Neural cell (in vitro differentiated cells): ENCODE measurements at regions not wholly inside any gene's neighbourhood (a gene's known extent, or its start where the extent isn't known, plus 50 kb on each side); places are given as distances from the start of the nearest gene placed in this dataset.
"Not testable (repeated sequence)": the region's sequence is repeated elsewhere in the genome, so short reads cannot be mapped to it uniquely, and the experiment has no call there.

Source experiments
- H2AFZ ChIP-seq: fragments of 200-600, 300-800 bp; sonication (generic), shearing (Covaris generic); 2 replicates; pipeline ENCODE4 v1.6.0; 2014; ENCODE audit warnings: low read depth, mild to moderate bottlenecking, antibody characterized with exemption, low read length, moderate library complexity
- H3F3A ChIP-seq: fragments of 200-600 bp; shearing (Covaris generic); 2 replicates; pipeline ENCODE4 v1.6.1; 2016; ENCODE audit warnings: mild to moderate bottlenecking, moderate library complexity, mixed read lengths, antibody characterized with exemption, low read length; ENCODE audit not compliant: insufficient read depth, poor library complexity, severe bottlenecking
- H3K27ac ChIP-seq: fragments of 200-600, 300-800 bp; sonication (generic), shearing (Covaris generic); 2 replicates; pipeline ENCODE4 v1.5.1; 2014; ENCODE audit warnings: mild to moderate bottlenecking, low read length, moderate library complexity
- H3K27me3 ChIP-seq: fragments of 300-800, 200-600 bp; sonication (generic), shearing (Covaris generic); 2 replicates; pipeline ENCODE4 v1.6.0; 2014; ENCODE audit warnings: mild to moderate bottlenecking, low read depth, low read length, moderate library complexity; ENCODE audit not compliant: insufficient read depth
- H3K36me3 ChIP-seq: fragments of 300-800, 200-600 bp; sonication (generic), shearing (Covaris generic); 2 replicates; pipeline ENCODE4 v1.5.1; 2014; ENCODE audit warnings: mild to moderate bottlenecking, antibody characterized with exemption, low read length, moderate library complexity; ENCODE audit not compliant: insufficient read depth
- H3K4me2 ChIP-seq: fragments of 300-800, 200-600 bp; sonication (generic), shearing (Covaris generic); 2 replicates; pipeline ENCODE4 v1.6.0; 2014; ENCODE audit warnings: mild to moderate bottlenecking, low read length
- H3K4me3 ChIP-seq: fragments of 300-800, 200-600 bp; sonication (generic), shearing (Covaris generic); 2 replicates; pipeline ENCODE4 v1.5.1; 2014; ENCODE audit warnings: mild to moderate bottlenecking, low read length, moderate library complexity
- H3K79me2 ChIP-seq: fragments of 200-600 bp; shearing (Covaris generic); replicated peaks from 2 replicates; pipeline ENCODE4 v1.6.0; 2014; ENCODE audit warnings: mild to moderate bottlenecking, low read length, moderate library complexity; ENCODE audit not compliant: insufficient read depth
- H3K9ac ChIP-seq: fragments of 300-800, 200-600 bp; sonication (generic), shearing (Covaris generic); 2 replicates; pipeline ENCODE4 v1.6.1; 2016; ENCODE audit warnings: mild to moderate bottlenecking, low read length, mixed read lengths
- H3K9me2 ChIP-seq: fragments of 200-600 bp; shearing (Covaris generic); 2 replicates; pipeline ENCODE4 v1.6.1; 2016; ENCODE audit warnings: mild to moderate bottlenecking, low read length, mixed read lengths; ENCODE audit not compliant: insufficient read depth
- H3K9me3 ChIP-seq: fragments of 200-600, 300-800 bp; sonication (generic), shearing (Covaris generic); 2 replicates; pipeline ENCODE4 v1.6.1; 2016; ENCODE audit warnings: mild to moderate bottlenecking, mixed run types, low read length, moderate library complexity, mixed read lengths
- H4K20me1 ChIP-seq: fragments of 200-600 bp; shearing (Covaris generic); 2 replicates; pipeline ENCODE4 v1.6.1; 2016; ENCODE audit warnings: mild to moderate bottlenecking, mixed run types; ENCODE audit not compliant: insufficient read depth
- CTCF ChIP-seq: fragments of 450-650 bp; IDR thresholded peaks from 2 replicates; pipeline ENCODE4 v1.5.1; 2014; ENCODE audit warnings: antibody characterized with exemption, mild to moderate bottlenecking, moderate library complexity; ENCODE audit not compliant: poor library complexity, severe bottlenecking
- EP300 ChIP-seq: fragments of 450-650 bp; conservative IDR thresholded peaks from 2 replicates; pipeline ENCODE4 v1.6.1; 2014; ENCODE audit warnings: antibody characterized with exemption, mild to moderate bottlenecking, moderate library complexity; ENCODE audit not compliant: poor library complexity, severe bottlenecking
- EZH2 ChIP-seq: fragments of 200-600, 300-800 bp; shearing (Covaris generic), sonication (generic); IDR thresholded peaks from 2 replicates; pipeline ENCODE4 v1.6.1; 2014; ENCODE audit warnings: antibody characterized with exemption, low read length, borderline replicate concordance, mild to moderate bottlenecking; ENCODE audit not compliant: insufficient read depth, poor library complexity, severe bottlenecking
- MXI1 ChIP-seq: fragments of 450-650 bp; conservative IDR thresholded peaks from 2 replicates; pipeline ENCODE4 v1.6.1; 2014; ENCODE audit warnings: antibody characterized with exemption, mild to moderate bottlenecking; ENCODE audit not compliant: poor library complexity, severe bottlenecking
- POLR2AphosphoS5 ChIP-seq: IDR thresholded peaks from 2 replicates; pipeline ENCODE4 v1.6.1; 2012
- RAD21 ChIP-seq: fragments of 450-650 bp; conservative IDR thresholded peaks from 2 replicates; pipeline ENCODE4 v1.6.1; 2014; ENCODE audit warnings: antibody characterized with exemption, mild to moderate bottlenecking, moderate library complexity
- REST ChIP-seq: IDR thresholded peaks from 2 replicates; pipeline ENCODE4 v1.6.1; 2012; ENCODE audit warnings: borderline replicate concordance
- SMC3 ChIP-seq: fragments of 450-650 bp; conservative IDR thresholded peaks from 2 replicates; pipeline ENCODE4 v1.6.1; 2014; ENCODE audit warnings: antibody characterized with exemption, mild to moderate bottlenecking, moderate library complexity; ENCODE audit not compliant: poor library complexity
- TAF1 ChIP-seq: IDR thresholded peaks from 2 replicates; pipeline ENCODE4 v1.6.1; 2012; ENCODE audit warnings: low read depth

GRCh38 chr13:75960538-75960994 lies 324.4 kb downstream of the LMO7 start:
- TF ChIP-seq POLR2AphosphoS5, result no peak
- no peak for TF ChIP-seq EP300
- no peaks in the 10 kb centered on the region for H3K79me2 ChIP-seq
- H3K9me3 ChIP-seq, result no peaks in the 10 kb centered on the region
- H3K4me3 ChIP-seq, result no peak overlapping the region
- H3K36me3 ChIP-seq, result no peaks in the 10 kb centered on the region
- H3K4me2 ChIP-seq, result no peak overlapping the region
- H3K27ac ChIP-seq, result no peak overlapping the region
- no peak overlapping the region for H2AFZ ChIP-seq
- no peaks in the 10 kb centered on the region for H3K9me2 ChIP-seq
- no peaks in the 10 kb centered on the region for H3K27me3 ChIP-seq
- H3K9ac ChIP-seq, result no peak overlapping the region
- H3F3A ChIP-seq, result peaks cover 3% of the 10 kb centered on the region
- no peaks in the 10 kb centered on the region for H4K20me1 ChIP-seq

DNA sequence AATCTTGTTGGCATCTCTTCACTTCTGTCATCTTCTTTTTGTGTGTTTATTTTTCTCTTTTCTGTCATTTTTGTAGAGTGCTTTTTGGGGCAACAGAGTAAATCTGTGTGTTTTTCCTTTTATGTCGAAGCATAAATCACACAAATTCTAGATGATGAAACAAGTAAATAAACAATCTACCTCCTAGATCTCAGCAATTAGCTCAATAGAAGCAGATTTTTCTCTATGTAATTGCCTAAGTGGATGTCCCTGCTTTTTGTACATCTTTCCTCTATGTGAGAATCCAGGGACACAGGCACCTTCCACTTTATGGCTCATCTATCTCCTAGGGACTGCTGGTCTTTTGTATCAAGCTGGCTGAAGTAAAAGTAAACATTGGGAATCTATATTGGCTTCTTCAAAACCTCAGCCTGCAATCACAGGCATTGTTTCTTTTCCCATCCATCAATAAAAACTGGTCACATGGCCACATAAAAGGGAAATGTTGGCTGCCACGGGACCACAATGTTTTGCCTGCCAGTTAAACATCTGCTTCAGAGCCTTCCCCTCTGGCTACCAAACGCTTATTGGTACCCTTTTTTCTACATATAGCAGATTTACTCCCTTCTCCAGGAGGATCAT lies 323.8 kb downstream of the LMO7 start:
- Histone ChIP-seq H3K4me3 (no peak overlapping the region), H4K20me1 (no peaks in the 10 kb centered on the region), H2AFZ (no peak overlapping the region), H3K36me3 (no peaks in the 10 kb centered on the region), H3K79me2 (no peaks in the 10 kb centered on the region), H3K4me2 (no peak overlapping the region), H3F3A (peaks cover 3% of the 10 kb centered on the region), H3K9ac (no peak overlapping the region), H3K9me3 (no peaks in the 10 kb centered on the region), H3K27me3 (no peaks in the 10 kb centered on the region), H3K27ac (no peak overlapping the region), H3K9me2 (no peaks in the 10 kb centered on the region)
- TF ChIP-seq EZH2 (no peak), CTCF (no peak), POLR2AphosphoS5 (no peak), TAF1 (no peak), EP300 (no peak), REST (no peak), MXI1 (no peak), SMC3 (no peak), RAD21 (no peak)

- H3K36me3 ChIP-seq, H3K9ac ChIP-seq, H4K20me1 ChIP-seq, H3K27me3 ChIP-seq, H3K4me3 ChIP-seq, H3K79me2 ChIP-seq, H3K9me3 ChIP-seq, H2AFZ ChIP-seq, H3F3A ChIP-seq, H3K9me2 ChIP-seq, H3K27ac ChIP-seq, H3K4me2 ChIP-seq: not testable (repeated sequence)
These were observed 317.5 kb downstream of the LMO7 start for GRCh38 chr13:75953589-75953988.
